ENCODE measurements at regions not wholly inside any gene's neighbourhood (a gene's known extent, or its start where the extent isn't known, plus 50 kb on each side); places are given as distances from the start of the nearest gene placed in this dataset.
"Not testable (repeated sequence)": the region's sequence is repeated elsewhere in the genome, so short reads cannot be mapped to it uniquely, and the experiment has no call there.

DNA sequence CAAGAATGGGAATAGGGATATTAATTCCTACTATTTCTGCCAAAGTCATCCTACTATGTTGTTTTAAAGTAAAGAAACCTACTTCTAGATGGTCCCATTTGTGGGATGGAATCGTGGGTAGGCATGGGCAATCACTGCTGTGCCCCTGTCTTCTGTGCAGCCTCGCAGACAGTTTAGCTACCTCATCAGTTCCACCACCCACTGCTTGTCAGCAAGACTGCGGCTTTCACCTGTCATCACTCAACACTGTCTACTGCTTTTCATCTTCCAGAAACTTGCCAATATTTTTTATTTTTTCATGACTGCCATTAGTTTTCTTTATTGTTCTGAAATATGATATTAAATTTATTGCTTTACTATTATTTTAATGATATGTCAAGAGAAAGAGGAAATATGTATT is 368.1 kb upstream of the KYNU start:
- intact Hi-C loops (cut with micrococcal nuclease), result no loop called here

GRCh38 chr2:142504754-142505153 is 372.7 kb upstream of the KYNU start:
- no peaks in the 10 kb centered on the region for H3K4me1 Mint-ChIP-seq (ENCODE audit: insufficient read depth, unreplicated experiment)
- ChIA-PET CTCF (no interaction called here), POLR2A (no interaction called here)
- no peaks in the 10 kb centered on the region for H3K36me3 Mint-ChIP-seq (ENCODE audit: insufficient read depth, unreplicated experiment)
- no peak for TF ChIP-seq CTCF (IDR thresholded peaks at IDR 0.05; ENCODE audit: unreplicated experiment)
- no TSS peak for BruUV-seq (replicated peaks)
- H3K27me3 Mint-ChIP-seq (ENCODE audit: insufficient read depth, unreplicated experiment), result peaks cover 98% of the 10 kb centered on the region
- no peak overlapping the region for H3K4me3 Mint-ChIP-seq (ENCODE audit: unreplicated experiment)
- intact Hi-C loops (cut with micrococcal nuclease), result no loop called here
- no peak overlapping the region for H3K27ac Mint-ChIP-seq (ENCODE audit: low read depth, unreplicated experiment)
- H3K9me3 Mint-ChIP-seq (ENCODE audit: unreplicated experiment), result no peaks in the 10 kb centered on the region
- no peak for DNase-seq (ENCODE audit: unreplicated experiment)

More for the DNA sequence above, 368.1 kb upstream of the KYNU start:
- CTCF ChIA-PET, result no interaction called here
- H3K9me3 Mint-ChIP-seq (ENCODE audit: unreplicated experiment), result no peaks in the 10 kb centered on the region
- DNase-seq (ENCODE audit: unreplicated experiment), result no peak
- no peaks in the 10 kb centered on the region for H3K4me1 Mint-ChIP-seq (ENCODE audit: insufficient read depth, unreplicated experiment)
- no peaks in the 10 kb centered on the region for H3K36me3 Mint-ChIP-seq (ENCODE audit: insufficient read depth, unreplicated experiment)
- POLR2A ChIA-PET, result no interaction called here
- H3K27ac Mint-ChIP-seq (ENCODE audit: low read depth, unreplicated experiment), result no peak overlapping the region
- no TSS peak for BruUV-seq (replicated peaks)
- no peak for TF ChIP-seq CTCF (IDR thresholded peaks at IDR 0.05; ENCODE audit: unreplicated experiment)
- H3K27me3 Mint-ChIP-seq (ENCODE audit: insufficient read depth, unreplicated experiment), result peaks cover 79% of the 10 kb centered on the region
- H3K4me3 Mint-ChIP-seq (ENCODE audit: unreplicated experiment), result no peak overlapping the region

GRCh38 chr2:142502402-142502801 is 371.6 kb upstream of the LRP1B start:
- POLR2A ChIA-PET, result no interaction called here
- intact Hi-C loops (cut with micrococcal nuclease), result no loop called here
- DNase-seq (ENCODE audit: unreplicated experiment), result no peak

DNA sequence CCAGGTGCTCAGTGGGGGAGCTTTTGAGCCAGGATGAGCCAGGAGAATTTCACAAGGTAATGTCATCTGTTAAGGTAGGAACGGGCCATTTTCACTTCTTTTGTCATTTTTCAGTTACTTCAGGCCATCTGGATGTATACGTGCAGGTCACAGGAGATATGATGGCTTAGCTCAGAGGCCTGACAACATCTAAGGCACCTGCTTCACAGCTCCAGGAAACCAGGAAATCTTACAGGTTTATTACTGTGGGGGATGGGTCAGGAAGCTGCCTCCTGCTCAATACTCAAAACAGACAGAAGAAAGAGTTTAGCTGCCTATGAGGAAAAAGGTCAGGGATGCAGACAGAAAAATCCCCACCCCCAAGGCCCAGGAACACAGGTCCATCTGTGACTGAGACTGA is 364.3 kb upstream of the LRP1B start:
- H3K36me3 Mint-ChIP-seq (ENCODE audit: insufficient read depth, unreplicated experiment), result no peaks in the 10 kb centered on the region

More at GRCh38 chr2:142502402-142502801, 371.6 kb upstream of the LRP1B start:
- BruUV-seq (replicated peaks), result no TSS peak
- Mint-ChIP-seq H3K9me3 (ENCODE audit: unreplicated experiment) (no peaks in the 10 kb centered on the region), H3K27ac (ENCODE audit: low read depth, unreplicated experiment) (no peak overlapping the region), H3K27me3 (ENCODE audit: insufficient read depth, unreplicated experiment) (peaks cover 83% of the 10 kb centered on the region), H3K4me3 (ENCODE audit: unreplicated experiment) (no peak overlapping the region), H3K36me3 (ENCODE audit: insufficient read depth, unreplicated experiment) (no peaks in the 10 kb centered on the region), H3K4me1 (ENCODE audit: insufficient read depth, unreplicated experiment) (no peaks in the 10 kb centered on the region)
- TF ChIP-seq CTCF (IDR thresholded peaks at IDR 0.05; ENCODE audit: unreplicated experiment), result no peak
- CTCF ChIA-PET, result interaction anchor here (0.6 kb wide), 1 partner anchor 581 kb away, joined by 4 read pairs; no protein-coding TSS in a partner anchor

DNA sequence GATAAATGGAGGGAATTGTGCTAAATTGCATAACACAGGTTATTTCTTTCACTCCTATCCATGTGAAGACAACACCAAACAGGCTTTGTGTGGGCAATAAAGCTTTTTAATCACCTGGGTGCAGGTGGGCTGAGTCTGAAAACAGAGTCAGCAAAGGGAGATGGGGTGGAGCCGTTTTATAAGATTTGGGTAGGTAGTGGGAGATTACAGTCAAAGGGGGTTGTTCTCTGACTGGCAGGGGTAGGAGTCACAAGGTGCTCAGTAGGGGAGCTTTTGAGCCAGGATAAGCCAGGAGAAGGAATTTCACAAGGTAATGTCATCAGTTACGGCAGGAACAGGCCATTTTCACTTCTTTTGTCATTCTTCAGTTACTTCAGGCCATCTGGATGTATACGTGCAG is 358.8 kb upstream of the LRP1B start:
- POLR2A ChIA-PET; H3K4me3 Mint-ChIP-seq (ENCODE audit: unreplicated experiment); intact Hi-C loops (cut with micrococcal nuclease); BruUV-seq (replicated peaks); H3K27ac Mint-ChIP-seq (ENCODE audit: low read depth, unreplicated experiment); H3K4me1 Mint-ChIP-seq (ENCODE audit: insufficient read depth, unreplicated experiment); H3K9me3 Mint-ChIP-seq (ENCODE audit: unreplicated experiment); H3K36me3 Mint-ChIP-seq (ENCODE audit: insufficient read depth, unreplicated experiment); DNase-seq (ENCODE audit: unreplicated experiment): not testable (repeated sequence)
- peaks cover 21% of the 10 kb centered on the region for H3K27me3 Mint-ChIP-seq (ENCODE audit: insufficient read depth, unreplicated experiment)
- CTCF ChIA-PET, result interaction anchor here (0.6 kb wide), 1 partner anchor 687 kb away, joined by 3 read pairs; no protein-coding TSS in a partner anchor

More for the DNA sequence above, 364.3 kb upstream of the LRP1B start:
- ChIA-PET CTCF (no interaction called here), POLR2A (no interaction called here)
- Mint-ChIP-seq H3K4me1 (ENCODE audit: insufficient read depth, unreplicated experiment) (no peaks in the 10 kb centered on the region), H3K27me3 (ENCODE audit: insufficient read depth, unreplicated experiment) (peaks cover 52% of the 10 kb centered on the region), H3K27ac (ENCODE audit: low read depth, unreplicated experiment) (no peak overlapping the region), H3K4me3 (ENCODE audit: unreplicated experiment) (no peak overlapping the region), H3K9me3 (ENCODE audit: unreplicated experiment) (peaks cover 8% of the 10 kb centered on the region)
- no TSS peak for BruUV-seq (replicated peaks)
- intact Hi-C loops (cut with micrococcal nuclease), result no loop called here
- DNase-seq (ENCODE audit: unreplicated experiment), result no peak
- no peak for TF ChIP-seq CTCF (IDR thresholded peaks at IDR 0.05; ENCODE audit: unreplicated experiment)

All from MCF 10A (cell line).